SH-SY5Y (cell line): ENCODE measurements at regions not wholly inside any gene's neighbourhood (a gene's known extent, or its start where the extent isn't known, plus 50 kb on each side); places are given as distances from the start of the nearest gene placed in this dataset.

Experiments used
- GATA2 ChIP-seq: IDR thresholded peaks from 2 replicates; pipeline ENCODE4 v1.6.1; 2011; ENCODE audit warnings: mild to moderate bottlenecking, low read depth, low read length
- GATA3 ChIP-seq: IDR thresholded peaks from 2 replicates; pipeline ENCODE4 v1.6.1; 2011; ENCODE audit warnings: low read depth, mild to moderate bottlenecking, low read length, moderate library complexity

- TF ChIP-seq GATA2: no peak
- TF ChIP-seq GATA3: no peak
Measured at GRCh38 chr2:235148201-235149170, 196.7 kb downstream of the SH3BP4 start.
